ENCODE measurements at regions not wholly inside any gene's neighbourhood (a gene's known extent, or its start where the extent isn't known, plus 50 kb on each side); places are given as distances from the start of the nearest gene placed in this dataset.

DNA sequence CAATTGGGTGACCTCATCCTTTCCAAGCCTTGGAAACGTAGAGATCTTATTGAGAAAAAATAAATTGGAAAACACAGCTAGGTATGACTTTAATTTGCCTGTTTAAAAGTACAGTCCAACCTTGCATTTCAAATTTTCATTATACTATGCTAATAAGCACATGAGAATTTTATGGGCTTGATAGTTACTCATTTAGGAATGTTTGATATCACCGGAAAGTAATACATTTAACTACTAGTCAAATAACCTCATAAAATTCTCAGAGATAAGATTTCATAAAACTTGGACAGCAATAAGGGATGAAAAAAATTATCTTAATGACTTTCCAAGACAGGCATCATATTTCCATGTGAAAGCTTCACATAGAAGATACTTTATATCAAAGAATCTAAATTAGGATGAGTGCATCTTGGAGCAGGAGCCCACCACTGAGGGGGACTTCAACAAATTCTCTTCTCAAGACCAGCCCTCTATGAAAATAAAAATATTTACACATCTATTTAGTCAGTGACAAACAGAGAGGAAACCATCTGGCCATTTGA is 236.3 kb downstream of the EPHA7 start:
- TF ChIP-seq, protein P1, sequence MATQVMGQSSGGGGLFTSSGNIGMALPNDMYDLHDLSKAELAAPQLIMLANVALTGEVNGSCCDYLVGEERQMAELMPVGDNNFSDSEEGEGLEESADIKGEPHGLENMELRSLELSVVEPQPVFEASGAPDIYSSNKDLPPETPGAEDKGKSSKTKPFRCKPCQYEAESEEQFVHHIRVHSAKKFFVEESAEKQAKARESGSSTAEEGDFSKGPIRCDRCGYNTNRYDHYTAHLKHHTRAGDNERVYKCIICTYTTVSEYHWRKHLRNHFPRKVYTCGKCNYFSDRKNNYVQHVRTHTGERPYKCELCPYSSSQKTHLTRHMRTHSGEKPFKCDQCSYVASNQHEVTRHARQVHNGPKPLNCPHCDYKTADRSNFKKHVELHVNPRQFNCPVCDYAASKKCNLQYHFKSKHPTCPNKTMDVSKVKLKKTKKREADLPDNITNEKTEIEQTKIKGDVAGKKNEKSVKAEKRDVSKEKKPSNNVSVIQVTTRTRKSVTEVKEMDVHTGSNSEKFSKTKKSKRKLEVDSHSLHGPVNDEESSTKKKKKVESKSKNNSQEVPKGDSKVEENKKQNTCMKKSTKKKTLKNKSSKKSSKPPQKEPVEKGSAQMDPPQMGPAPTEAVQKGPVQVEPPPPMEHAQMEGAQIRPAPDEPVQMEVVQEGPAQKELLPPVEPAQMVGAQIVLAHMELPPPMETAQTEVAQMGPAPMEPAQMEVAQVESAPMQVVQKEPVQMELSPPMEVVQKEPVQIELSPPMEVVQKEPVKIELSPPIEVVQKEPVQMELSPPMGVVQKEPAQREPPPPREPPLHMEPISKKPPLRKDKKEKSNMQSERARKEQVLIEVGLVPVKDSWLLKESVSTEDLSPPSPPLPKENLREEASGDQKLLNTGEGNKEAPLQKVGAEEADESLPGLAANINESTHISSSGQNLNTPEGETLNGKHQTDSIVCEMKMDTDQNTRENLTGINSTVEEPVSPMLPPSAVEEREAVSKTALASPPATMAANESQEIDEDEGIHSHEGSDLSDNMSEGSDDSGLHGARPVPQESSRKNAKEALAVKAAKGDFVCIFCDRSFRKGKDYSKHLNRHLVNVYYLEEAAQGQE (IDR thresholded peaks at IDR 0.05; ENCODE audit: low read depth, low read length), result no peak
- no peak for TF ChIP-seq CTCF (IDR thresholded peaks at IDR 0.05 in 2 of 3, conservative IDR thresholded peaks at IDR 0.05 in 1 of 3; ENCODE audit: control insufficient read depth in 2 of 3, extremely low read depth in 1 of 3, insufficient read depth in 1 of 3, low read depth in 3 of 3, low read length in 3 of 3)
- no peak for TF ChIP-seq EGR1 (IDR thresholded peaks at IDR 0.05; ENCODE audit: borderline replicate concordance in 1 of 2, low read depth in 2 of 2, low read length in 2 of 2)
- no peak for TF ChIP-seq CBFB (IDR thresholded peaks at IDR 0.05; ENCODE audit: low read depth)
- no peak for TF ChIP-seq TAF1 (IDR thresholded peaks at IDR 0.05; ENCODE audit: borderline replicate concordance, low read depth, low read length)
- no peak for TF ChIP-seq HCFC1 (IDR thresholded peaks at IDR 0.05; ENCODE audit: low read length)
- TF ChIP-seq, protein P2, sequence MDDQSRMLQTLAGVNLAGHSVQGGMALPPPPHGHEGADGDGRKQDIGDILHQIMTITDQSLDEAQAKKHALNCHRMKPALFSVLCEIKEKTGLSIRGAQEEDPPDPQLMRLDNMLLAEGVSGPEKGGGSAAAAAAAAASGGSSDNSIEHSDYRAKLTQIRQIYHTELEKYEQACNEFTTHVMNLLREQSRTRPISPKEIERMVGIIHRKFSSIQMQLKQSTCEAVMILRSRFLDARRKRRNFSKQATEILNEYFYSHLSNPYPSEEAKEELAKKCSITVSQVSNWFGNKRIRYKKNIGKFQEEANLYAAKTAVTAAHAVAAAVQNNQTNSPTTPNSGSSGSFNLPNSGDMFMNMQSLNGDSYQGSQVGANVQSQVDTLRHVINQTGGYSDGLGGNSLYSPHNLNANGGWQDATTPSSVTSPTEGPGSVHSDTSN (IDR thresholded peaks at IDR 0.05; ENCODE audit: insufficient replicate concordance, low read depth, low read length), result no peak
- TF ChIP-seq RFX5 (IDR thresholded peaks at IDR 0.05; ENCODE audit: low read depth, low read length), result no peak

Measured in GM12878 (cell line).